ENCODE measurements at regions not wholly inside any gene's neighbourhood (a gene's known extent, or its start where the extent isn't known, plus 50 kb on each side); places are given as distances from the start of the nearest gene placed in this dataset.

DNA sequence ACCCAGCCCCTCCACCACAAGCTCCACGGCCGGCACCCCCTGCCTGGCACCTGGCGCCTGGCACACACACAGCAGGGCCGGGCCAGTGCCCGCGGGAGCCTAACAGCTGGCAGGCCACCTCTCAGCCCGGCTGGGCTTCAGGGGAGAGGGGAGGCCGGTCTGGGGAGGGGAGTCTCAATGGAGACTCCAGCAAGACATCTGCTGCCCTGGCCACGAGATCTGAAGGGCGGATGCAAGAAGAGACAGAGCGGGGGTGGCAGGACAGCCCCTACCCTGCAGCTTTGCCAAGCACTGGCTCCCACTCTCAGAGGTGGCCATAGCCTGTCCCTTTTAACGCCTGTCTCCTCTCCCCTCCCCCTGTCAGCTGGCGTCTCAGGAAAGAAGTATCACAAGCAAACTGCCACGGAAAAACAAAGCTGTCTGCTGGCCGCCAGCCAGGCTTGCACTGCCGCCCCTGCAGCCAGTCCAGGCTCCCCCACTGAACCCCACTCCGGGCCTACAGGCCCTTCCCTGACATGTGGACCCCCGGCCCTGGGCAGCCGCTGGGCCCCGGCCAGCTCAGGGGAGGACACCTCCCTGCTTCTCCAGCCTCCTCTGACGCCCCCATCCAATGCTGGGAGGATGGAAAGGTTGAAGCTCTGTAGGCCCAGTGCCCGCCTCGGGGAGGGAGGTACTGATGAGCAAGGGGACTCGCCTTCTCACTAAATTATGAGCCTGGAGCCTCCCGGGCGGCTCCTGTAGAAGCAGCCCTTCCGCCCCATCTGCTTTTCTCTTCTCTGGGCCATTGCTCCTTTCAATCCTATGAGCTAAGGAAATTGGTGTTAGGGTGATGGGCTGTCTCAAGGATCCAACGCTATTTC lies 178.4 kb downstream of the ARHGAP12 start:
- H3K4me3 ChIP-seq, result peak overlapping the region in 1 of 4 donors; percentile 10
- H3K27me3 ChIP-seq, result no peaks in the 10 kb centered on the region
- 29 to 31% methylated on average over 22 to 25 of the region's 28 CpGs for WGBS, 2 donors
- H3K4me1 ChIP-seq, result peaks cover 0 to 43% (median 16%) of the 10 kb centered on the region in 4 donors
- TF ChIP-seq POLR2A (IDR thresholded peaks at IDR 0.05) (no peak), EP300 (IDR thresholded peaks at IDR 0.05) (no peak)
- TF ChIP-seq, protein P1, sequence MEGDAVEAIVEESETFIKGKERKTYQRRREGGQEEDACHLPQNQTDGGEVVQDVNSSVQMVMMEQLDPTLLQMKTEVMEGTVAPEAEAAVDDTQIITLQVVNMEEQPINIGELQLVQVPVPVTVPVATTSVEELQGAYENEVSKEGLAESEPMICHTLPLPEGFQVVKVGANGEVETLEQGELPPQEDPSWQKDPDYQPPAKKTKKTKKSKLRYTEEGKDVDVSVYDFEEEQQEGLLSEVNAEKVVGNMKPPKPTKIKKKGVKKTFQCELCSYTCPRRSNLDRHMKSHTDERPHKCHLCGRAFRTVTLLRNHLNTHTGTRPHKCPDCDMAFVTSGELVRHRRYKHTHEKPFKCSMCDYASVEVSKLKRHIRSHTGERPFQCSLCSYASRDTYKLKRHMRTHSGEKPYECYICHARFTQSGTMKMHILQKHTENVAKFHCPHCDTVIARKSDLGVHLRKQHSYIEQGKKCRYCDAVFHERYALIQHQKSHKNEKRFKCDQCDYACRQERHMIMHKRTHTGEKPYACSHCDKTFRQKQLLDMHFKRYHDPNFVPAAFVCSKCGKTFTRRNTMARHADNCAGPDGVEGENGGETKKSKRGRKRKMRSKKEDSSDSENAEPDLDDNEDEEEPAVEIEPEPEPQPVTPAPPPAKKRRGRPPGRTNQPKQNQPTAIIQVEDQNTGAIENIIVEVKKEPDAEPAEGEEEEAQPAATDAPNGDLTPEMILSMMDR (IDR thresholded peaks at IDR 0.05), result no peak
- peak overlapping the region in 3 of 4 donors; percentile 48 to 57 (median 49) for H3K27ac ChIP-seq
- H3K36me3 ChIP-seq, result no peaks in the 10 kb centered on the region
- peak in 1 of 2 donors; percentile 48 for DNase-seq (ENCODE audit: low spot score in 2 of 2)
- no peaks in the 10 kb centered on the region for H3K9me3 ChIP-seq

DNA sequence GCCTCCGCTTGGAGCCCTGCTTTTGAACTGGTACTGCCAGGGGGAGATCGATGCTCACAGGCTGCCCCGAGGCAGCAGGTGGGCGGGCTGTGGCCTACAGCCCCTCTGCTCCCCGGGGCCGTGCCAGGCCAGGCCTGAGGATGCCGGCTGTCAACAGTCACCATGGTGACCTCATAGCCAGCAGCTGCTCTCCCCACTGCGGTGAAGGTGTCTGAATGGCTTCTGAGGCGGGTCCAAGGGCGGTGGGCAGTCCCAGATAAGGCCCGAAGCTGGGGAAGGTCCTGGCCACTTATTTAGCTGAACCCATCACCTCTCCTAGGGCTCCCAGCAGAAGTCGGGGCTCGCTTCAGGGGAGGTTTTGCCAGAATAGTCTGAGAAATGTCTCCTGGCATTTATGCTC lies 179.3 kb downstream of the ARHGAP12 start:
- Histone ChIP-seq H3K36me3 (no peaks in the 10 kb centered on the region), H3K27me3 (no peaks in the 10 kb centered on the region), H3K9me3 (no peaks in the 10 kb centered on the region), H3K4me3 (no peak overlapping the region), H3K27ac (peak overlapping the region in 2 of 4 donors; percentile 48 to 49), H3K4me1 (peaks cover 0 to 34% (median 16%) of the 10 kb centered on the region in 4 donors)
- no peak for DNase-seq (ENCODE audit: low spot score in 2 of 2)
- TF ChIP-seq POLR2A (IDR thresholded peaks at IDR 0.05) (no peak), EP300 (IDR thresholded peaks at IDR 0.05) (no peak)
- TF ChIP-seq, protein P1 (IDR thresholded peaks at IDR 0.05), result no peak
- 57 to 62% methylated on average over 11 to 13 of the region's 13 CpGs for WGBS, 2 donors

DNA sequence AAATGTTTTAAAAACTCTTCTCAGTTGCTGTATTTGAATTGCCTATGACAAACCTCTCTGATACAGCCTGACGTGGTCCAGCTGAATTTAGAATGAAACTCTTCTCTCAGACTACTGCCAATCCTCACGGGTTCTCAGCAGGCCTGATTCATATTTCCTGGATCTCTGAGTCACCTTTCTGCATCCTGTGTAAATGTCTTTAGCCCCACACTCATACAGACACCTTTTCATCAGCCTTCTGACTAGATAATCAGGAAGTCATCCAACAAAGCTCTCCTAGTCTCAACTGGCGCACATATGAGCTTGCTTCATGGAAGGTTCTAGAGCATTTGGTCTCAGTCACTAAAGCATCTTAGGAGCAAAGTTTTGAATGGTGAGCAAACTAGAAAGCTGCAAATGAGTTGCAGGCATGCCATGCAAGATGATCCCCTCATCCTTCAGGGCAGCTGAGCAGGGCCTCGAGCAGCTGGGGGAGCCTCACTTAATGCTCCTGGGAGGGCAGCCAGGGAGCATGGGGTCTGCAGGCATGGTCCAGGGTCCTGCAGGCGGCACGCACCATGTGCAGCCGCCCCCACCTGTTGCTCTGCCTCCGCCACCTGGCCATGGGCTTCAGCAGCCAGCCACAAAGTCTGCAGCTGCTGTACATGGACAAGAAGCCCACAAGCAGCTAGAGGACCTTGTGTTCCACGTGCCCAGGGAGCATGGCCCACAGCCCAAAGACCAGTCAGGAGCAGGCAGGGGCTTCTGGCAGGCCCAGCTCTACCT lies 182.8 kb downstream of the ARHGAP12 start:
- Histone ChIP-seq H3K27ac (no peak overlapping the region), H3K9me3 (no peaks in the 10 kb centered on the region), H3K36me3 (no peaks in the 10 kb centered on the region), H3K4me3 (no peak overlapping the region), H3K4me1 (peaks cover 0 to 20% (median 15%) of the 10 kb centered on the region in 4 donors), H3K27me3 (no peaks in the 10 kb centered on the region)
- TF ChIP-seq EP300 (IDR thresholded peaks at IDR 0.05), result peak in 1 of 2 donors; percentile 39
- TF ChIP-seq, protein P1 (IDR thresholded peaks at IDR 0.05), result no peak
- 76 to 81% methylated on average over 7 to 9 of the region's 9 CpGs for WGBS, 2 donors
- no peak for DNase-seq (ENCODE audit: low spot score in 2 of 2)

DNA sequence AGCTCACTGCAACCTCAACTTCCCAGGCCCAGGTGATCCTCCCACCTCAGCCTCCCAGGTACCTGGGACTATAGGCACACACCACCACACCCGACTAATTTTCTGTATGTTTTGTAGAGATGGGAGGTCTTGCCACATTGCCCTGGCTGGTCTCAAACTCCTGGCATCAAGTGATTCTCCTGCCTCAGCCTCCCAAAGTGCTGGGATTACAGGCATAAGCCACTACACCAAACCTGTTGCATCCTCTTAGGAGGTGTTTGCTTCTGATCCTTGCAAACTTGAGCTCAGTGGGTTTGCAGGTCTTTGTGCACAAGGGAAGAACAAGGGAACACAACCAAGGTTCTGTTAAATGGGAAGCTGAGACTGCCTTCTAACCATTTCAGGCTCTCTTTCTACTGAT lies 184.6 kb downstream of the ARHGAP12 start:
- no peak for DNase-seq (ENCODE audit: low spot score in 2 of 2)
- WGBS, 2 donors, result 100% methylated on average over 1 of the region's 1 CpG
- H3K36me3 ChIP-seq, result no peaks in the 10 kb centered on the region
- no peak for TF ChIP-seq POLR2A (IDR thresholded peaks at IDR 0.05)
- TF ChIP-seq, protein P1 (IDR thresholded peaks at IDR 0.05), result no peak
- TF ChIP-seq EP300 (IDR thresholded peaks at IDR 0.05), result no peak
- no peak overlapping the region for H3K27ac ChIP-seq
- H3K4me1 ChIP-seq, result peaks cover 0 to 17% (median under 1%) of the 10 kb centered on the region in 4 donors
- H3K27me3 ChIP-seq, result no peaks in the 10 kb centered on the region
- no peaks in the 10 kb centered on the region for H3K9me3 ChIP-seq
- H3K4me3 ChIP-seq, result no peak overlapping the region

DNA sequence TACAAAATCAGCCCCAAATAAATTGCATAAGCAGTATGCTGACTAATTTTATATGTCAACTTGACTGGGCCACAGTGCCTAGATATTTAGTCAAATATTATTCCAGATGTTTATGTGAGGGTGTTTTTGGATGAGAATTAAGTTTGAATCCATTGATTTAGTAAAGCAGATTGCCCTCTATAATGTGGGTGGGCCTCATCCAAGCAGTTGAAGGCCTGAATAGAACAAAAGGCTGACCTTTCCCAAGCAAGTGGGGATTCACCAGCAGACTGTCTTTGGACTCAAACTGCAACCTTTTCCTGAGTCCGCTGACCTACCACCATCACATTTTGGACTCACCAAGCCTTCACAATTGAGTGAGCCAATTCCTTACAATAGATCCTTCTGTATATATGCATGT lies 186.4 kb downstream of the ARHGAP12 start:
- Histone ChIP-seq H3K4me1 (peaks cover 0 to 16% (median 0%) of the 10 kb centered on the region in 4 donors), H3K4me3 (no peak overlapping the region), H3K27me3 (no peaks in the 10 kb centered on the region), H3K27ac (no peak overlapping the region), H3K9me3 (no peaks in the 10 kb centered on the region), H3K36me3 (no peaks in the 10 kb centered on the region)
- TF ChIP-seq POLR2A (IDR thresholded peaks at IDR 0.05) (no peak), EP300 (IDR thresholded peaks at IDR 0.05) (no peak)
- TF ChIP-seq, protein P1 (IDR thresholded peaks at IDR 0.05), result no peak
- DNase-seq (ENCODE audit: low spot score in 2 of 2), result no peak
- WGBS, 2 donors, result 95 to 100% methylated on average over 1 of the region's 1 CpG
